AG20443 (cell line): ENCODE measurements at regions not wholly inside any gene's neighbourhood (a gene's known extent, or its start where the extent isn't known, plus 50 kb on each side); places are given as distances from the start of the nearest gene placed in this dataset.

Experiments used
- DNase-seq: peaks from one replicate; pipeline ENCODE4 v3.0.0; 2012; ENCODE audit warnings: low spot score, mixed read lengths

- DNase-seq, result no peak
Observed at GRCh38 chr14:83196236-83196635, 1662.6 kb upstream of the SEL1L start.

- no peak for DNase-seq
Observed at GRCh38 chr14:83197271-83197670, 1663.6 kb upstream of the SEL1L start.

- DNase-seq, result no peak
Observed at GRCh38 chr14:83207550-83207949, 1673.9 kb upstream of the SEL1L start.

GRCh38 chr14:83208341-83208740, 1674.7 kb upstream of the SEL1L start:
- DNase-seq, result no peak

GRCh38 chr14:83217492-83217891, 1683.8 kb upstream of the SEL1L start:
- DNase-seq, result peak; percentile 24

GRCh38 chr14:83247924-83248639, 1714.4 kb upstream of the SEL1L start:
- no peak for DNase-seq

- DNase-seq, result no peak
Observed at GRCh38 chr14:83251402-83251801, 1717.7 kb upstream of the SEL1L start.

GRCh38 chr14:83253870-83254269, 1720.2 kb upstream of the SEL1L start:
- DNase-seq, result no peak

GRCh38 chr14:83255015-83255726, 1721.5 kb upstream of the SEL1L start:
- DNase-seq, result no peak

GRCh38 chr14:83255727-83256090, 1722.1 kb upstream of the SEL1L start:
- no peak for DNase-seq

- no peak for DNase-seq
Observed at GRCh38 chr14:83257466-83258439, 1724.1 kb upstream of the SEL1L start.

GRCh38 chr14:83260751-83261150, 1727.1 kb upstream of the SEL1L start:
- DNase-seq, result no peak

- DNase-seq, result no peak
Observed at GRCh38 chr14:83269583-83269982, 1735.9 kb upstream of the SEL1L start.

GRCh38 chr14:83271663-83272062, 1738.0 kb upstream of the SEL1L start:
- no peak for DNase-seq

GRCh38 chr14:83280719-83281118, 1747.1 kb upstream of the SEL1L start:
- DNase-seq, result no peak

- no peak for DNase-seq
Observed at GRCh38 chr14:83282706-83283105, 1749.1 kb upstream of the SEL1L start.

- DNase-seq, result no peak
Observed at GRCh38 chr14:83287300-83287699, 1753.6 kb upstream of the SEL1L start.

- no peak for DNase-seq
Observed at GRCh38 chr14:83289390-83289789, 1755.7 kb upstream of the SEL1L start.

GRCh38 chr14:83289896-83290295, 1756.2 kb upstream of the SEL1L start:
- no peak for DNase-seq

- no peak for DNase-seq
Observed at GRCh38 chr14:83290447-83290846, 1756.8 kb upstream of the SEL1L start.

- DNase-seq, result no peak
Observed at GRCh38 chr14:83291714-83292113, 1758.1 kb upstream of the SEL1L start.

- DNase-seq, result peak; percentile 7
Observed at GRCh38 chr14:83294941-83295340, 1761.3 kb upstream of the SEL1L start.

GRCh38 chr14:83297361-83297760, 1763.7 kb upstream of the SEL1L start:
- DNase-seq, result no peak
